Esophagus squamous epithelium (tissue), 5 donors: ENCODE measurements at regions not wholly inside any gene's neighbourhood (a gene's known extent, or its start where the extent isn't known, plus 50 kb on each side); places are given as distances from the start of the nearest gene placed in this dataset.
A peak's percentile ranks its signal among the peaks of the same experiment; 100 is the strongest.

ENCODE experiments used
- DNase-seq: peaks from one replicate; lab custom pipeline; 2025; lab: John Stamatoyannopoulos, UW
- H3K27ac ChIP-seq, 4 donors: fragments of 200-600 bp; sonication (generic); one replicate each; pipeline ENCODE4 v1.5.1; 2016 to 2019; ENCODE audit warnings: mild to moderate bottlenecking in 1 of 4
- H3K27me3 ChIP-seq, 4 donors: fragments of 200-600 bp; sonication (generic); 1 replicate in 3 of 4; 2 replicates in 1 of 4; pipeline versions ENCODE4 v1.5.1 to v1.6.0; 2017 to 2021; ENCODE audit warnings: antibody characterized with exemption in 1 of 4
- H3K36me3 ChIP-seq, 3 donors: fragments of 200-600 bp; sonication (generic); one replicate each; pipeline ENCODE4 v1.5.1; 2016 to 2019
- H3K4me1 ChIP-seq, 3 donors: fragments of 200-600 bp; sonication (generic); one replicate each; pipeline ENCODE4 v1.5.1; 2017 to 2019
- H3K4me3 ChIP-seq, 4 donors: fragments of 200-600 bp; sonication (generic); 1 replicate in 3 of 4; 2 replicates in 1 of 4; pipeline ENCODE4 v1.5.1; 2016 to 2019; ENCODE audit warnings: mild to moderate bottlenecking in 2 of 4, moderate library complexity in 1 of 4
- H3K9me3 ChIP-seq, 3 donors: fragments of 200-600 bp; sonication (generic); one replicate each; pipeline ENCODE4 v1.5.1; 2016 to 2019
- CTCF ChIP-seq, 6 experiments: fragments of 450-650 bp in 4 of 6; fragments of 200-600 bp in 2 of 6; sonication (generic) in 2 of 6; IDR thresholded peaks; one replicate each; pipeline ENCODE4 v1.5.1; 2016 to 2019; ENCODE audit warnings: antibody characterized with exemption in 6 of 6, mild to moderate bottlenecking in 4 of 6, moderate library complexity in 4 of 6
- POLR2A ChIP-seq, 4 donors: fragments of 450-650 bp; IDR thresholded peaks; one replicate each; pipeline ENCODE4 v1.6.1; 2017; ENCODE audit warnings: antibody characterized with exemption in 4 of 4, mild to moderate bottlenecking in 4 of 4, moderate library complexity in 3 of 4
- WGBS, 2 donors: methylation state at CpG; one replicate each; pipeline ENCODE4 v1.1.5; 2018; 5-methylcytosine and 5-hydroxymethylcytosine counted together
- intact Hi-C: fragments of 100-400 bp; cut with DNase I; formaldehyde crosslinking; loops from one replicate; pipeline ENCODE4 v1.15.0; 2022
- donor health status: DM: yes; HTN: yes; CAD: no.

GRCh38 chr12:105455261-105455660 lies 124.8 kb downstream of the C12orf75 start:
- no peak overlapping the region for H3K27ac ChIP-seq
- H3K27me3 ChIP-seq: no peaks in the 10 kb centered on the region
- H3K36me3 ChIP-seq: no peaks in the 10 kb centered on the region
- intact Hi-C loops: no loop called here
- H3K4me1 ChIP-seq: no peaks in the 10 kb centered on the region
- TF ChIP-seq CTCF (IDR thresholded peaks at IDR 0.05) (no peak), POLR2A (IDR thresholded peaks at IDR 0.05) (no peak)
- peaks cover 0 to 8% (median 0%) of the 10 kb centered on the region in 3 donors for H3K9me3 ChIP-seq
- DNase-seq: no peak
- H3K4me3 ChIP-seq: no peak overlapping the region
- WGBS, 2 donors: 76 to 97% methylated on average over 3 of the region's 3 CpGs

GRCh38 chr12:105457026-105457425 lies 126.5 kb downstream of the C12orf75 start:
- intact Hi-C loops: no loop called here
- TF ChIP-seq CTCF (IDR thresholded peaks at IDR 0.05) (no peak), POLR2A (IDR thresholded peaks at IDR 0.05) (no peak)

GRCh38 chr12:105459760-105460330 lies 129.4 kb downstream of the C12orf75 start:
- Histone ChIP-seq H3K27ac (peak overlapping the region in 1 of 4 donors; percentile 26), H3K4me3 (no peak overlapping the region), H3K4me1 (no peaks in the 10 kb centered on the region), H3K36me3 (no peaks in the 10 kb centered on the region), H3K27me3 (peaks cover 0 to 8% (median 0%) of the 10 kb centered on the region in 4 donors), H3K9me3 (peaks cover 0 to 8% (median 0%) of the 10 kb centered on the region in 3 donors)
- TF ChIP-seq CTCF (IDR thresholded peaks at IDR 0.05) (no peak), POLR2A (IDR thresholded peaks at IDR 0.05) (no peak)
- intact Hi-C loops: no loop called here
- no peak for DNase-seq
- whole genome bisulfite sequencing, 2 donors: 66 to 77% methylated on average over 2 to 3 of the region's 6 CpGs

More at GRCh38 chr12:105457026-105457425, 126.5 kb downstream of the C12orf75 start:
- Histone ChIP-seq H3K9me3 (peaks cover 0 to 8% (median 0%) of the 10 kb centered on the region in 3 donors), H3K27me3 (no peaks in the 10 kb centered on the region), H3K4me1 (no peaks in the 10 kb centered on the region), H3K4me3 (no peak overlapping the region), H3K36me3 (no peaks in the 10 kb centered on the region), H3K27ac (no peak overlapping the region)
- no peak for DNase-seq

GRCh38 chr12:105461271-105461943 lies 130.9 kb downstream of the C12orf75 start:
- Histone ChIP-seq H3K4me1 (no peaks in the 10 kb centered on the region), H3K36me3 (no peaks in the 10 kb centered on the region), H3K27me3 (peaks cover 0 to 19% (median 0%) of the 10 kb centered on the region in 4 donors), H3K4me3 (no peak overlapping the region), H3K9me3 (peaks cover 0 to 8% (median 0%) of the 10 kb centered on the region in 3 donors), H3K27ac (no peak overlapping the region)
- no peak for TF ChIP-seq POLR2A (IDR thresholded peaks at IDR 0.05)
- no peak for DNase-seq
- intact Hi-C loops: no loop called here
- WGBS, 2 donors: 76 to 77% methylated on average over 4 of the region's 4 CpGs

- no peak overlapping the region for H3K4me3 ChIP-seq
- H3K9me3 ChIP-seq: peaks cover 0 to 8% (median 0%) of the 10 kb centered on the region in 3 donors
- no peak overlapping the region for H3K27ac ChIP-seq
- no peaks in the 10 kb centered on the region for H3K4me1 ChIP-seq
- DNase-seq: no peak
- WGBS, 2 donors: 71 to 82% methylated on average over 6 to 7 of the region's 7 CpGs
- peaks cover 0 to 25% (median 0%) of the 10 kb centered on the region in 4 donors for H3K27me3 ChIP-seq
- TF ChIP-seq CTCF (IDR thresholded peaks at IDR 0.05) (no peak), POLR2A (IDR thresholded peaks at IDR 0.05) (no peak)
- H3K36me3 ChIP-seq: no peaks in the 10 kb centered on the region
- intact Hi-C loops: no loop called here
Observed at GRCh38 chr12:105461944-105462762, 131.7 kb downstream of the C12orf75 start.
